Thoracic aorta (tissue), 2 donors: ENCODE measurements at regions not wholly inside any gene's neighbourhood (a gene's known extent, or its start where the extent isn't known, plus 50 kb on each side); places are given as distances from the start of the nearest gene placed in this dataset.

ENCODE experiments used
- ATAC-seq: fragments of 150-250 bp; one replicate; pipeline ENCODE4 v1.8.0; 2017; ENCODE audit warnings: low read depth; ENCODE audit not compliant: insufficient number of reproducible peaks, low FRiP score
- DNase-seq: peaks from one replicate; pipeline ENCODE4 v3.0.0-alpha.2; 2020; ENCODE audit warnings: low spot score
- H3K27ac ChIP-seq, 2 donors: fragments of 200-600 bp; sonication (generic); 1 replicate in 1 of 2; 2 replicates in 1 of 2; pipeline ENCODE4 v1.5.1; 2016; ENCODE audit warnings: mild to moderate bottlenecking in 2 of 2, moderate library complexity in 2 of 2
- H3K27me3 ChIP-seq: fragments of 200-600 bp; sonication (generic); replicated peaks from 2 replicates; pipeline ENCODE4 v1.6.0; 2016; ENCODE audit warnings: mild to moderate bottlenecking; ENCODE audit not compliant: insufficient read depth
- H3K36me3 ChIP-seq: fragments of 200-600 bp; sonication (generic); one replicate; pipeline ENCODE4 v1.5.1; 2016
- H3K4me1 ChIP-seq, 2 donors: fragments of 200-600 bp; sonication (generic); 1 replicate in 1 of 2; 2 replicates in 1 of 2; pipeline versions ENCODE4 v1.5.1 to v1.6.0; 2016; ENCODE audit warnings: low read depth in 2 of 2, mild to moderate bottlenecking in 1 of 2; ENCODE audit not compliant: control insufficient read depth in 1 of 2
- H3K4me3 ChIP-seq: fragments of 200-600 bp; sonication (generic); 2 replicates; pipeline ENCODE4 v1.5.1; 2016; ENCODE audit warnings: mild to moderate bottlenecking
- H3K9me3 ChIP-seq: fragments of 200-600 bp; sonication (generic); 2 replicates; pipeline ENCODE4 v1.5.1; 2016
- CTCF ChIP-seq: fragments of 200-600 bp; sonication (generic); IDR thresholded peaks from one replicate; pipeline ENCODE4 v1.5.1; 2019; ENCODE audit warnings: antibody characterized with exemption

GRCh38 chr13:105319875-105320274 is 1215.6 kb downstream of the EFNB2 start:
- no peaks in the 10 kb centered on the region for H3K27me3 ChIP-seq
- no peak for TF ChIP-seq CTCF
- no peaks in the 10 kb centered on the region for H3K9me3 ChIP-seq
- H3K36me3 ChIP-seq: no peaks in the 10 kb centered on the region
- no peaks in the 10 kb centered on the region for H3K4me1 ChIP-seq
- no peak for ATAC-seq
- H3K4me3 ChIP-seq: no peak overlapping the region
- no peak for DNase-seq
- H3K27ac ChIP-seq: no peak overlapping the region

GRCh38 chr13:105316731-105317130 is 1218.7 kb downstream of the EFNB2 start:
- H3K4me1 ChIP-seq: no peaks in the 10 kb centered on the region
- no peaks in the 10 kb centered on the region for H3K9me3 ChIP-seq
- DNase-seq: no peak
- no peaks in the 10 kb centered on the region for H3K36me3 ChIP-seq
- TF ChIP-seq CTCF: no peak
- H3K27ac ChIP-seq: no peak overlapping the region
- ATAC-seq: no peak
- H3K27me3 ChIP-seq: no peaks in the 10 kb centered on the region
- H3K4me3 ChIP-seq: no peak overlapping the region

- Histone ChIP-seq H3K4me3 (no peak overlapping the region), H3K36me3 (no peaks in the 10 kb centered on the region), H3K27ac (no peak overlapping the region), H3K4me1 (no peaks in the 10 kb centered on the region), H3K9me3 (no peaks in the 10 kb centered on the region), H3K27me3 (no peaks in the 10 kb centered on the region)
- DNase-seq (no peak), ATAC-seq (no peak)
- no peak for TF ChIP-seq CTCF
These were observed 1222.6 kb downstream of the EFNB2 start for GRCh38 chr13:105312906-105313305.

- ATAC-seq (no peak), DNase-seq (no peak)
- no peaks in the 10 kb centered on the region for H3K27me3 ChIP-seq
- no peak overlapping the region for H3K4me3 ChIP-seq
- H3K27ac ChIP-seq: no peak overlapping the region
- TF ChIP-seq CTCF: no peak
- H3K4me1 ChIP-seq: no peaks in the 10 kb centered on the region
- no peaks in the 10 kb centered on the region for H3K9me3 ChIP-seq
- H3K36me3 ChIP-seq: no peaks in the 10 kb centered on the region
These were observed 1224.4 kb downstream of the EFNB2 start for GRCh38 chr13:105311094-105311493.

- no peaks in the 10 kb centered on the region for H3K4me1 ChIP-seq
- H3K27ac ChIP-seq: no peak overlapping the region
- no peak for TF ChIP-seq CTCF
- no peaks in the 10 kb centered on the region for H3K27me3 ChIP-seq
- no peaks in the 10 kb centered on the region for H3K9me3 ChIP-seq
- no peak for ATAC-seq
- no peak overlapping the region for H3K4me3 ChIP-seq
- no peaks in the 10 kb centered on the region for H3K36me3 ChIP-seq
- DNase-seq: no peak
These were observed 1227.7 kb downstream of the EFNB2 start for GRCh38 chr13:105307776-105308175.
